HepG2 (cell line): ENCODE measurements at regions not wholly inside any gene's neighbourhood (a gene's known extent, or its start where the extent isn't known, plus 50 kb on each side); places are given as distances from the start of the nearest gene placed in this dataset.

Experiments used
- ATAC-seq: fragments of 200-7000 bp; cut with Tn5 transposase; 3 replicates; pipeline ENCODE4 v1.9.1; 2020; ENCODE audit warnings: mild to moderate bottlenecking, moderate library complexity
- BruUV-seq: library from RNA; stranded (reverse); fragments of 400-500 nt; replicated peaks from 2 replicates; lab custom pipeline; 2021; lab: Mats Ljungman, UMichigan
- CTCF ChIA-PET: fragments of 300-600 bp; formaldehyde crosslinking; extraction: SDS; loops from one replicate; lab custom pipeline; 2021; ENCODE audit warnings: low total read pairs, inconsistent platforms, low intra/inter-chr PET ratio; lab: Yijun Ruan, JAX
- POLR2A ChIA-PET: fragments of 350-600 bp; sonication (Branson Sonifier 250); formaldehyde crosslinking; loops from one replicate; lab custom pipeline; 2020; ENCODE audit warnings: antibody characterized with exemption, inconsistent platforms; lab: Yijun Ruan, JAX
- DNase-seq: peaks from one replicate; pipeline ENCODE4 v3.0.0-alpha.2; 2015; ENCODE audit warnings: low spot score
- FAIRE-seq: peaks from 3 replicates; lab custom pipeline; 2011; peaks lifted over from hg19 to GRCh38; lab: Jason Lieb, UNC
- H2AFZ ChIP-seq: one replicate; pipeline ENCODE4 v1.6.1; 2011; ENCODE audit warnings: low read length, inconsistent platforms
- H3K27ac ChIP-seq: fragments of 300-600 bp; 3 replicates; pipeline ENCODE4 v1.8.0; 2011; ENCODE audit warnings: mixed run types, mild to moderate bottlenecking, mixed read lengths, low read length, inconsistent platforms; ENCODE audit not compliant: insufficient read depth; ENCODE audit errors: extremely low read length
- H3K27me3 ChIP-seq, 2 experiments: fragments of 200-600 bp in 1 of 2; 2 replicates in 1 of 2; 3 replicates in 1 of 2; pipeline versions ENCODE4 v1.6.0 to v1.8.0; 2011; ENCODE audit warnings: low read length in 2 of 2, mild to moderate bottlenecking in 2 of 2, moderate library complexity in 2 of 2, inconsistent platforms in 1 of 2; ENCODE audit not compliant: insufficient read depth in 2 of 2, control insufficient read depth in 1 of 2
- H3K36me3 ChIP-seq, 2 experiments: fragments of 200-600 bp in 1 of 2; replicated peaks in 1 of 2; 2 replicates in 1 of 2; 3 replicates in 1 of 2; pipeline versions ENCODE4 v1.5.1 to v1.8.0; 2011; ENCODE audit warnings: low read length in 2 of 2, inconsistent platforms in 1 of 2; ENCODE audit not compliant: insufficient read depth in 2 of 2, control insufficient read depth in 1 of 2
- H3K4me1 ChIP-seq: 2 replicates; pipeline ENCODE4 v1.5.1; 2012; ENCODE audit warnings: low read length, inconsistent platforms; ENCODE audit not compliant: insufficient read depth
- H3K4me2 ChIP-seq: 2 replicates; pipeline ENCODE4 v1.6.0; 2011; ENCODE audit warnings: low read depth, low read length, inconsistent platforms
- H3K4me3 ChIP-seq, 3 experiments: fragments of 200-600 bp in 1 of 3; sonication (generic), shearing (Covaris generic) in 1 of 3; replicated peaks in 1 of 3; 2 replicates each; pipeline ENCODE4 v1.5.1; 2011 to 2016; ENCODE audit warnings: low read length in 3 of 3, inconsistent platforms in 2 of 3, low read depth in 2 of 3, mild to moderate bottlenecking in 2 of 3, control low read depth in 1 of 3, mixed read lengths in 1 of 3; ENCODE audit not compliant: insufficient read depth in 1 of 3
- H3K79me2 ChIP-seq: one replicate; pipeline ENCODE4 v1.6.1; 2011; ENCODE audit warnings: low read length, inconsistent platforms; ENCODE audit not compliant: insufficient read depth
- H3K9ac ChIP-seq: 2 replicates; pipeline ENCODE4 v1.6.0; 2011; ENCODE audit warnings: mild to moderate bottlenecking, low read depth, low read length, inconsistent platforms; ENCODE audit not compliant: insufficient read depth
- H3K9me3 ChIP-seq: 2 replicates; pipeline ENCODE4 v1.5.1; 2012; ENCODE audit warnings: mild to moderate bottlenecking, low read length
- H4K20me1 ChIP-seq: 2 replicates; pipeline ENCODE4 v1.6.0; 2011; ENCODE audit warnings: inconsistent platforms, mild to moderate bottlenecking, low read length, moderate library complexity; ENCODE audit not compliant: insufficient read depth
- CHD2 ChIP-seq: IDR thresholded peaks from 2 replicates; pipeline ENCODE4 v1.6.1; 2011; ENCODE audit warnings: low read depth, low read length, improper control_type of control experiment
- ESRRA ChIP-seq: sonication (generic); formaldehyde crosslinking; IDR thresholded peaks from 2 replicates; pipeline ENCODE4 v1.5.1; 2020; ENCODE audit warnings: mild to moderate bottlenecking, low read depth, missing genetic modification reagents
- FOSL2 ChIP-seq: sonication (generic); formaldehyde crosslinking; IDR thresholded peaks from 2 replicates; pipeline ENCODE4 v1.4.0; 2020; ENCODE audit warnings: missing genetic modification reagents
- GATAD2A ChIP-seq: IDR thresholded peaks from 2 replicates; pipeline ENCODE4 v1.6.1; 2016
- HOMEZ ChIP-seq: IDR thresholded peaks from 2 replicates; pipeline ENCODE4 v1.6.1; 2016; ENCODE audit warnings: low read depth
- NBN ChIP-seq: fragments of 450-650 bp; conservative IDR thresholded peaks from 2 replicates; pipeline ENCODE4 v1.6.1; 2017
- NKX3-1 ChIP-seq: sonication (generic); formaldehyde crosslinking; IDR thresholded peaks from 2 replicates; pipeline ENCODE4 v1.5.0; 2020; ENCODE audit warnings: missing genetic modification reagents
- RFX1 ChIP-seq: fragments of 450-650 bp; IDR thresholded peaks from 2 replicates; pipeline ENCODE4 v1.6.1; 2017
- TEAD2 ChIP-seq: sonication (generic); formaldehyde crosslinking; IDR thresholded peaks from 2 replicates; pipeline ENCODE4 v1.9.0; 2021; ENCODE audit warnings: missing genetic modification reagents
- THAP8 ChIP-seq: sonication (generic); formaldehyde crosslinking; IDR thresholded peaks from 2 replicates; pipeline ENCODE4 v1.5.1; 2020; ENCODE audit warnings: missing genetic modification reagents, mild to moderate bottlenecking, borderline replicate concordance
- TRAFD1 ChIP-seq: sonication (generic); formaldehyde crosslinking; IDR thresholded peaks from 2 replicates; pipeline ENCODE4 v1.5.1; 2020; ENCODE audit warnings: missing genetic modification reagents, mild to moderate bottlenecking, borderline replicate concordance
- ZBTB21 ChIP-seq: sonication (generic); formaldehyde crosslinking; IDR thresholded peaks from 2 replicates; pipeline ENCODE4 v1.4.0; 2020; ENCODE audit warnings: missing genetic modification reagents
- ZNF558 ChIP-seq: sonication (generic); formaldehyde crosslinking; IDR thresholded peaks from 2 replicates; pipeline ENCODE4 v1.9.0; 2022; ENCODE audit warnings: mild to moderate bottlenecking, missing genetic modification reagents, borderline replicate concordance
- ZNF687 ChIP-seq: sonication (generic); formaldehyde crosslinking; IDR thresholded peaks from 2 replicates; pipeline ENCODE4 v1.5.1; 2020; ENCODE audit warnings: mild to moderate bottlenecking, missing genetic modification reagents, moderate library complexity
- ZNF691 ChIP-seq: sonication (generic); formaldehyde crosslinking; IDR thresholded peaks from 2 replicates; pipeline ENCODE4 v1.4.0; 2020; ENCODE audit warnings: missing genetic modification reagents, low read depth, mild to moderate bottlenecking, borderline replicate concordance
- ZNF737 ChIP-seq: sonication (generic); formaldehyde crosslinking; IDR thresholded peaks from 2 replicates; pipeline ENCODE4 v1.5.0; 2020; ENCODE audit warnings: missing genetic modification reagents, mild to moderate bottlenecking, borderline replicate concordance
- ZNF878 ChIP-seq: sonication (generic); formaldehyde crosslinking; IDR thresholded peaks from 2 replicates; pipeline ENCODE4 v1.8.1; 2023; ENCODE audit warnings: mild to moderate bottlenecking, missing genetic modification reagents, moderate library complexity
- WGBS: methylation state at CpG from one replicate; pipeline ENCODE4 v1.1.6; 2017; ENCODE audit warnings: low lambda C conversion rate; 5-methylcytosine and 5-hydroxymethylcytosine counted together
- in situ Hi-C: cut with HindIII; loops from 2 replicates; pipeline ENCODE4 v1.10.0; 2017; ENCODE audit warnings: low pct_unique_long_range_greater_than_20kb; ENCODE audit not compliant: extremely low pct_ligation_motif_present
- intact Hi-C: fragments of 100-400 bp; cut with micrococcal nuclease; formaldehyde crosslinking; loops from one replicate; pipeline ENCODE4 v1.10.0; 2022; ENCODE audit not compliant: unreplicated experiment

GRCh38 chr21:16596369-16596768, 866.6 kb downstream of the USP25 start:
- Histone ChIP-seq H2AFZ (no peak overlapping the region), H3K27me3 (no peaks in the 10 kb centered on the region), H3K4me2 (no peak overlapping the region), H3K9me3 (no peaks in the 10 kb centered on the region), H3K36me3 (no peaks in the 10 kb centered on the region), H3K9ac (no peak overlapping the region), H4K20me1 (no peaks in the 10 kb centered on the region), H3K79me2 (no peaks in the 10 kb centered on the region), H3K4me1 (no peaks in the 10 kb centered on the region), H3K27ac (no peak overlapping the region), H3K4me3 (no peak overlapping the region)
- ChIA-PET POLR2A (no interaction called here), CTCF (no interaction called here)
- no TSS peak for BruUV-seq
- DNase-seq (no peak), FAIRE-seq (no peak), ATAC-seq (no peak)
- WGBS = 23% methylated on average over 4 of the region's 4 CpGs
- TF ChIP-seq HOMEZ (CRISPR knock-in tag) (no peak), ZBTB21 (CRISPR knock-in tag) (no peak), ZNF558 (CRISPR knock-in tag) (no peak), TEAD2 (no peak), FOSL2 (no peak), ESRRA (CRISPR knock-in tag) (no peak), ZNF687 (CRISPR knock-in tag) (no peak), ZNF878 (CRISPR knock-in tag) (no peak), ZNF691 (CRISPR knock-in tag) (no peak), TRAFD1 (CRISPR knock-in tag) (no peak), ZNF737 (CRISPR knock-in tag) (no peak), THAP8 (CRISPR knock-in tag) (no peak), GATAD2A (CRISPR knock-in tag) (no peak), CHD2 (no peak), NKX3-1 (CRISPR knock-in tag) (no peak), NBN (no peak), RFX1 (no peak)
- in situ Hi-C loops = no loop called here
- intact Hi-C loops = no loop called here
